ENCODE measurements at regions not wholly inside any gene's neighbourhood (a gene's known extent, or its start where the extent isn't known, plus 50 kb on each side); places are given as distances from the start of the nearest gene placed in this dataset.

DNA sequence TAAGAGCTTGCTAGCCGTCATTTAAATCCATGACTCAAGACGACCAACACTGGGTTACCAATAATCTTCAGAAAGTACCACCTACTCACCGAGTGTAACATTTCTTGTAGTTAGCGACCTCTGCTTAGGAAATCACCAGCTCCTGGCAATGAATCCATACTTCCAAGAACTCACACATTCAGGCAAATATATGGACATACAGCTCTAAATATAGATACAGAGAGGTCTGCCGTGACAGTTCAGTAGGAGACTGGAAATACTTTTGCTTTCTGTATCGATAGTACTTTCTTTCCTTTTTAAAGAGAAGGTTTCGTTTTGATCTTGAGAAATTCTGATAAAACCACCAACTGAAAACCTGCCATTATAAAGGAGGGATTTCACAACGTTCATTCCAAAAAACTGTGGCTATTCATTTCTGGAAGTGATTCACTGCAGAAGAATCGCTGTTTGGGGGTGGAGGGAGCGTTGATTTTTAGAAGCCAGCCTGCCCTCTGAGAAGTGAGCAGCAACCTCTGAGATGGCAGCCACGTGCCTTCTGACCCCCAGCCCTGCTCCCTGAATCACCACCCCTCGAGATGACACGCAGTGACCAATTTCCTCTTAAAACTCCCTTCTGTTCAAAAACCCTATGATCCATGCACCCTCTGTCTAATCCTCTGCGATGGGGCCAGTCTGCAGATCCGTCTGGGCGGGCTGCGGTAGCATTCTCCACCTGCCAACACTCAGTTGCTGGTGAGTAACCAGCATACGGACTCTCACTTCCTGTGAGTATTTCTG lies 179.0 kb upstream of the KLF14 start:
- peak; percentile 68 to 70 for ATAC-seq

DNA sequence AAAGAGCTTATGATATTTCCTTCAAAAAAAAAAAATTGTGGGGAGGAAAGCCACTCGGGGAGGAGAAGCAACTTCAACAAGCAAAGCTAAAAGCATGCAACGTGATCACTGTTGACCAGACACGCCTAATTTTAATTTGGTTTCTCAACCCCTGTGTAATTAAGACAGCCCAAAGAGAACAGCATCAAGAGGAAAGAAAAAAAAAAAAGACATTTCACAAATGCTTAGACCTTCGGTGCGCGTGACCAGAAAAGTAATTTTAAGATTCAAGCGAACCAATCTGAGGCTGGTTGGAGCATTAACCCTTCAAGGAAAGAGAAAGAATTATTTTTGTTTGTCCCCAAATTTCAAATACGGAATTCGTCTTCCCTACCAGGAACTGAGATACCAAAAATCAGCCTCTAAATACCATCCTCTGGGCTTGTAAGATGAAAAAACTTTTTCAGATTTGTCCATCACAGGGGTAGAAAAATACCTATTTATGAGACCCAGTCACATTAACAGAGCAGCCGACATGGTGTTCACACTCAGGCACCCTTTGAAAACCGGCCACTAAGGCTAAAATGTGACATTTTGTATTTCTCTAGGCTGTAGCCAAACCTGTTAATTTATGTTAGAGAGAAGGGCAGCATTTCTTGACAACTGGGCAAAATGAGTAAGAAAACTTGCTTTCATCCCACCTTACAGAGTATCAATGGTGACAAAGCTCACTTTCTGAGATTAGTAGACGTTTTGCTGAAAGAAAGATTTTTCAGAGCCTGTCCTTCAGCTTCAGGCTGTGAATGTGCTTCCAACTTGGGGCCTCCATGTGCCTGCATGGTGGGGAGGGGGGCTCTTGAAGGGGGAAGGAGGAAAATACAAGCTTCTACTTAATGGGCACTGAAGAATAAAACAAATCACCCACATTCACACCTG lies 179.9 kb upstream of the KLF14 start:
- no peak for ATAC-seq

DNA sequence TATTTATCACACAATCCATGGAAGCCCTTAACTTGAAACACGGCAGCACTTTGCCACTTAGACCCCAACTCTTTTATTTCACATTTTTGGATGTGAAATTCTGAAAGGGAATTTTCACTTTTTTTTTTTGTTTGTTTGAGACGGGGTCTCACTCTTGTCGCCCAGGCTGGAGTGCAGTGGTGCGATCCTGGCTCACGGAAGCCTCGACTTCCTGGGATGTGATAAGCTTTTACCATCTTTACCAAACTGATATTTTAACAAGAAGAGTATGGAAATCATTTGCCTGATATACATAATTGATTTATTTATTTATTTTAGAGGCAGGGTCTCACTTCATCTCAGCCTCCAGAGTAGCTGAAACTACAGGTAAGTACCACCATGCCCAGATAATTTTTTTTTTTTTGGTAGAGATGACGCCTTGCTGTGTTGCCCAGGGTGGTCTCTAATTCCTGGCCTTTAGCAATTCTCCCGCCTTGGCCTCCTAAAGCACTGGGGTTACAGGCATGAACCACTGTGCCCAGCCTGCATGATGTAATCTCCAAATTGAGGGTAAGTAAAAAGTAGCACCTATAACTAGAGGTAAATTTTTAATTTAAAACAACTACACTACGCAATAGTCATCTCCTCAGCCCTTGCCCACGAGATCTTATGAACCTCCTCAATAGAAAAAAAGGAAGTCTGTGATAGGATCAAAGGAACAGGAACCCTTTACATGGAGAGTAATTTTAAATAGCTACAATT lies 180.7 kb upstream of the KLF14 start:
- ATAC-seq = no peak

DNA sequence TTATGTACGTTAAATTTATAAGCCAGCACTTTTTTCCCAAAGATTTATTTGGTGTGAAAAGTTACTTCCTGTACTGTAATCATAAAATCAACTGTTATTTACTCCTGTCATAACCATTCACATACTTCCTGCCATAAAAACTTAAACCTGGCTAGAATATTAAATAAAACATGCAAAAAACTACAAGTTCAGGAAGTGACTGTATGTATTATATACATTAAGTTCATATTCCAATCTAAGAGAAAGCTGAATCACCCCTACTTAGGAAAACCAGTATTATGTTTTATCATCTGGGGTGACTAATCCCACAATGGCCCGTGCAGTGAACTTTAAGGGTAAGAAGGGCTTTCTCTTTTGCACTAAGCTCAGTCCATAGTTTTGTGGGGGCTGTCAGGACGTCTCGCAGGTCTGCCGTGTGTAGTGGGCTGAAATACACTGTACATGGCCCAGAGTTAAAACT lies 183.7 kb upstream of the KLF14 start:
- ATAC-seq = no peak

GRCh38 chr7:130918129-130919052 lies 184.4 kb upstream of the KLF14 start:
- ATAC-seq = peak; percentile 3 to 5

GRCh38 chr7:130919316-130920103 lies 185.5 kb upstream of the KLF14 start:
- ATAC-seq = peak in 1 of 2 donors; percentile 24

DNA sequence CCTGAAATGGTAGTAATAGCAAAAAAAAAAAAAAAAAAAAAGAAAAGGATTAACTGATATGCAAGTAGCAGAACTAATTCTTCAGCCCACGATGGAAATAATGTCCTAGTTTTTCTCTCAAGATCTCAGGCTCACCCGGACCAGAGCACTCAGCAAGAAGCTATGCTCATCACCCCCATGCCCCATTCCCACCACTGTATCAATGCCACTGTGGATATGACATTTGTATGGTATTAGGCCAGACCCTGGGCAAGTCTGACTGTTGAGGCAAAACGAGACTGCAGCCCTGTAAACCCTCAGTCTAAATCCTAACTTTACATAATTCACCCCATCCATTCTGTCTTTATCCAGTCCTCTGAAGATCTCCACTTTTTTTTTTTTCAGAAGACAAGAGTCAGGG lies 186.1 kb upstream of the KLF14 start:
- ATAC-seq = no peak

DNA sequence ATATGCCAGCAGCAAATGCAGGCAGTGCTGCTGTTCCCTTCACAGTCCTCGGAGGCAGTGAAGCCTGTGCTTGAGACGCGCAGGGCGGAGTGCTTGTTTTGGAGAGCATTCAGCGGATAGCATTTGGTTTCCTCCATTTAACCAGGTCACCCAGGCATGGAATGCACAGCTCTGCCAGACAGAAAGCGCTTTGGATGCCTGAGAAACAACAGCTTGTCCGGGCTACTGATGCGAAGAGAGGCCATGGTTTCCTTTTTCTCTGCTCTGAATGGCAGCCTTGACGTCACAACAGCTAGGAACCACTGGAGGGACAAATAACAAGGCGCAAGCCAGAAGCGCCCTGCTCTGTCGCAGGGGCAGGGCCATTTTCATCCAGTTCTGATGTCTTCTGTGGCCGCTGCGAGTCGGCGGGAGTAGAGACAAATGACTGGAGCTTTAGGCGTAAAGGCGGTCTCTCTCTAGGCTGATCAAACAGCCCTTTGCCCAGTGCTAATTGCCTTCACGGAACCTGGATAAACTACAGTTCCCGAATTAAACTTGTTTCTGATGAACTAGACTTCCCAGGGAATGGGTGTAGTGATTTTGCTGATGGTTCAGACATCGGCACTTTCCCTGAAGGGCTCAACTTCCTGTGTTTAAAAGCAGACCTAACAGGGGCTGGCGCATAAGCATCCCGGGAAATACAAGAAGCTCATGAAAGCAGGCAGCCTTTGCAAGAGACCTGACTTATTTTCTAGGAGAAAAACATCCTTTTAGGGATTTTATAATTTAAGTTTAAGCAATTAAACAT lies 187.6 kb upstream of the KLF14 start:
- no peak for ATAC-seq

DNA sequence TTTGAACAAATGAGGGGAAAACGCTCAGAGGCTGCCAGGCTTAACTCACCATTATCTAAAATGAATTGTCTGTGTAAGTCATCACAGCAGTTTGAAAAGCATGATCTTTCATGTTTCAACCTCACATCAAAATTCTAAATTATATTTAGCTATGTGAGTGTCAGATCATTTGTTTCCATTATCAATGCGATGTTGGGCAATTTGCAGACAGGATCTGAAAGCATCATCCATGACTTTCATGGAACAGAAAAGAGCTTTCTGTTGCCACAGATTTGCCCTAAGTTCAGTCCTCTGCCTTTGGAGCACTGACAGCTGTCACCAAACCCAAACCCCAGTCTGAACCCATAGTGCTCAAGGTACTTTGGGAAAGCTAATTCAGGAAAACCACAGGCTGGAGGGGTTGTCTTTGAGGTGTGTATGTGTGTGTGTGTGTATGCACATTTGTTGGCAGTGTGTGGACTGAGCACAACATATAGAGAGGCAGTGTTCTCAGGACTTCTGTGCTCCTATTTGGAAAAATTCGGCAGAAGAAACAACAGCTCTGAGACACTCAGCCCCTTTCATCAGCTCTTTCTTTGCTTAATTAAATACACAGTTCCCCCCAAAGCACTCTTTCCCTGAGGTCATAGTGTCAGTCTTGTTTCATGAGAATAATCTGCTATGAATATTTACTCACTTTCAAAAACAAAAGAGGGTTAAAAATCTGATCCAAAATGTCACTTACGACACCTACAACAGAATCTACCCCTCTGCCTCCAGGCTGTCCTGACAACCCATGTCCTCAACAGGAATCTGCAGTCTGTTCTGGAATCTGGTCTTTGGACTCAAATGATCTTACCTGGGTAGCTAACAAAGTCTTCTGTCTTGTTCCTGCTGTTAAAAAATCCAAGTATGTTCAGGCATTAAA lies 188.5 kb upstream of the KLF14 start:
- ATAC-seq = no peak

- no peak for ATAC-seq
These were observed 189.4 kb upstream of the KLF14 start for GRCh38 chr7:130923365-130923764.

DNA sequence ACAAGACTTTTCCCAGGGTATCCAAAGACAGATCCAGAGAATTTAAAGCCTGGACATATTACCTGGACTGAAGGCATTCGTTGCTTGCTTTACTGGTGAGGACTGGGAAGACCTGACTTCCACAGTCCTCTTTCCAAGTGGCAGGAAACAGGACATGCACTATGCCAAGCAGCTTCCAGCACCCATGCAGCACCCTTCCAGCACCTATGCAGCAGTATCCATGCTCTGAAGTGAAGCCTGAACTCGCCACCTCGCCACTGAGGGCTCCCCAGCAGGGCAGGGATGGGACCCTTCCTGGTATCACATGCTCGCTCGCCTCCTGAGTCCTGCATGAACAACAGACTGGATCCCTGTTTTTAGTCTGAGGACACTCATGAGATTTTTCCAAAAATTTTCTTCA lies 189.9 kb upstream of the KLF14 start:
- ATAC-seq = no peak

GRCh38 chr7:130925136-130925794 lies 191.3 kb upstream of the KLF14 start:
- peak; percentile 32 to 48 for ATAC-seq

- ATAC-seq = peak; percentile 1 to 14
These were observed 192.1 kb upstream of the KLF14 start for GRCh38 chr7:130926001-130926691.

DNA sequence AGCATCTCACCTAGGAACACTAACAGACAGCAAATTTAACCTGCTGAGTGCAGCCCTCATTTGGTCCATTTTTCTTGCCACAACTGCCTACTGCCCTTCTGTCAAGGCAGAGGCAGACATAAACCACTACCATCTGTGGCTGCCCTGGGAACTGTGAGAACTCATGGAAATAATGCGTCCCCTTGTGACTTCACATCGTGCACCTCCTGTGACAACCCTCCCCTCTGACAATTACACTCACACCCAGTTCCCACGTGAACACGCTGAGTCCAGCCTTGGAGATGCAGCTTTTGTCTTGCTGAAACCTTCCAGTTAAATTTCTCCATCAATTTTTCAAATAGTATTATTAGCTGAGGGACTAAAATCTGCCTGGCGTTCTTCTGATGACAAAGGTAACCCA lies 193.1 kb upstream of the KLF14 start:
- ATAC-seq = no peak

- no peak for ATAC-seq
These were observed 193.6 kb upstream of the KLF14 start for GRCh38 chr7:130927564-130927963.

GRCh38 chr7:130929896-130930659 lies 196.1 kb upstream of the KLF14 start:
- peak; percentile 35 to 54 for ATAC-seq

DNA sequence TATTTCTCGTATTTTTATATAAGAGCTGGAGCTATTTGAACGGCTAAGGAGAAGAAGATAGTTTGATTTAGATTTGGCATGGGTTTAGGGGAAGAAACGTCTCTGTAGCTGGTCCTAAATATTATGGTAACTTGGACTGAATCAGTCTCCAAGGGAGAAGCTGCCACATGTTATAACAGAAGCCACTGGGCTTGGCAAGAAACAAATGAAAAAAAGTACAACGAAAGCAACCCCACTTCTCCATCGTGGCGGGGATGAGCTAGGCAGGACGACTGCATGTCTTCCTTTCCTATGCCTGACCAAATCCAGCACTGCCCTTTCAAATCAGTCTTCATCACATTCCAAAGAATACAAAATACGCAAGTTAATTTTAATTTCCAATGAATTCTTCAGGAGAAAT lies 196.7 kb upstream of the KLF14 start:
- no peak for ATAC-seq
